PC-3 (cell line): ENCODE measurements at regions not wholly inside any gene's neighbourhood (a gene's known extent, or its start where the extent isn't known, plus 50 kb on each side); places are given as distances from the start of the nearest gene placed in this dataset.

ENCODE experiments used
- ATAC-seq: fragments of 200-7000 bp; cut with Tn5 transposase; 2 replicates; pipeline ENCODE4 v1.9.1; 2020; ENCODE audit warnings: mild to moderate bottlenecking, moderate library complexity
- BruUV-seq: library from RNA; stranded (reverse); fragments of 400-500 nt; replicated peaks from 2 replicates; lab custom pipeline; 2021; lab: Mats Ljungman, UMichigan
- CTCF ChIA-PET: fragments of 300-600 bp; sonication (Branson Sonifier 250); formaldehyde crosslinking; loops from one replicate; lab custom pipeline; 2022; ENCODE audit warnings: antibody characterized with exemption; lab: Charles Lee
- POLR2A ChIA-PET: fragments of 300-600 bp; sonication (Branson Sonifier 250); formaldehyde crosslinking; loops from one replicate; lab custom pipeline; 2022; ENCODE audit warnings: antibody characterized with exemption; ENCODE audit not compliant: unreplicated experiment; lab: Charles Lee
- DNase-seq: peaks from one replicate; pipeline ENCODE4 v3.0.0-alpha.2; 2015
- H2AFZ ChIP-seq: fragments of 300-600 bp; sonication (generic); 2 replicates; pipeline ENCODE4 v1.6.0; 2016; ENCODE audit warnings: antibody characterized with exemption, low read length
- H3F3A ChIP-seq: fragments of 300-600 bp; sonication (generic); one replicate; pipeline ENCODE4 v1.6.0; 2017; ENCODE audit warnings: antibody characterized with exemption, low read length, control low read depth, mild to moderate bottlenecking; ENCODE audit not compliant: unreplicated experiment
- H3K27ac ChIP-seq: fragments of 300-600 bp; sonication (generic); 2 replicates; pipeline ENCODE4 v1.5.1; 2016; ENCODE audit warnings: mild to moderate bottlenecking, low read length
- H3K27me3 ChIP-seq: fragments of 300-600 bp; sonication (generic); 2 replicates; pipeline ENCODE4 v1.6.1; 2016; ENCODE audit warnings: low read length, mixed read lengths
- H3K36me3 ChIP-seq: fragments of 300-600 bp; sonication (generic); 2 replicates; pipeline ENCODE4 v1.6.1; 2016; ENCODE audit warnings: low read depth, mixed run types, low read length, mixed read lengths
- H3K4me1 ChIP-seq: fragments of 300-600 bp; sonication (generic); 2 replicates; pipeline ENCODE4 v1.5.1; 2016; ENCODE audit warnings: low read length; ENCODE audit not compliant: insufficient read depth
- H3K4me2 ChIP-seq: fragments of 300-600 bp; sonication (generic); 2 replicates; pipeline ENCODE4 v1.6.0; 2016; ENCODE audit warnings: low read length
- H3K4me3 ChIP-seq: fragments of 300-600 bp; sonication (generic); 2 replicates; pipeline ENCODE4 v1.5.1; 2016; ENCODE audit warnings: mild to moderate bottlenecking, low read length, mixed read lengths
- H3K79me2 ChIP-seq: fragments of 300-600 bp; sonication (generic); 2 replicates; pipeline ENCODE4 v1.6.1; 2017; ENCODE audit warnings: low read length, mixed read lengths
- H3K9ac ChIP-seq: fragments of 300-600 bp; sonication (generic); 2 replicates; pipeline ENCODE4 v1.6.0; 2016; ENCODE audit warnings: mild to moderate bottlenecking, low read length
- H3K9me2 ChIP-seq: fragments of 300-600 bp; sonication (generic); replicated peaks from 2 replicates; pipeline ENCODE4 v1.6.1; 2016; ENCODE audit warnings: mixed run types, low read length, mixed read lengths
- H3K9me3 ChIP-seq: fragments of 300-600 bp; sonication (generic); 2 replicates; pipeline ENCODE4 v1.6.1; 2016; ENCODE audit warnings: low read length, mixed read lengths
- H4K20me1 ChIP-seq: fragments of 300-600 bp; sonication (generic); 2 replicates; pipeline ENCODE4 v1.6.1; 2016; ENCODE audit warnings: low read length, mixed read lengths
- CTCF ChIP-seq: fragments of 300-600 bp; sonication (generic); conservative IDR thresholded peaks from 2 replicates; pipeline ENCODE4 v1.5.1; 2017; ENCODE audit warnings: antibody characterized with exemption, low read depth, mild to moderate bottlenecking, low read length
- EZH2 ChIP-seq: fragments of 300-600 bp; sonication (generic); IDR thresholded peaks from one replicate; pipeline ENCODE4 v1.6.1; 2017; ENCODE audit warnings: antibody characterized with exemption, mild to moderate bottlenecking, low read length; ENCODE audit not compliant: unreplicated experiment
- EZH2phosphoT487 ChIP-seq: fragments of 300-600 bp; sonication (generic); IDR thresholded peaks from 2 replicates; pipeline ENCODE4 v1.6.1; 2018; ENCODE audit warnings: mild to moderate bottlenecking, antibody characterized with exemption, low read length, borderline replicate concordance
- intact Hi-C: fragments of 100-400 bp; cut with micrococcal nuclease; formaldehyde crosslinking; loops from 2 replicates; pipeline ENCODE4 v1.9.0; 2023

GRCh38 chr14:51488569-51489220 is 163.0 kb upstream of the FRMD6 start:
- Histone ChIP-seq H3K9me2 (no peaks in the 10 kb centered on the region), H3K27me3 (no peaks in the 10 kb centered on the region), H3K79me2 (no peaks in the 10 kb centered on the region), H3K27ac (no peak overlapping the region), H4K20me1 (no peaks in the 10 kb centered on the region), H3K4me1 (peaks cover 23% of the 10 kb centered on the region), H3K36me3 (no peaks in the 10 kb centered on the region), H3K9ac (no peak overlapping the region), H3K4me2 (no peak overlapping the region), H3K9me3 (no peaks in the 10 kb centered on the region), H2AFZ (no peak overlapping the region), H3F3A (no peaks in the 10 kb centered on the region), H3K4me3 (no peak overlapping the region)
- intact Hi-C loops, result no loop called here
- BruUV-seq, result no TSS peak
- CTCF ChIA-PET, result interaction anchor here (0.5 kb wide), 1 partner anchor 164 kb away, joined by 3 read pairs; no protein-coding TSS in a partner anchor
- ATAC-seq (no peak), DNase-seq (no peak)
- POLR2A ChIA-PET, result interaction anchor here (0.6 kb wide), 1 partner anchor 37 kb away, joined by 4 read pairs; no protein-coding TSS in a partner anchor
- TF ChIP-seq CTCF (no peak), EZH2phosphoT487 (no peak), EZH2 (no peak)

- H3F3A ChIP-seq, result no peaks in the 10 kb centered on the region
- DNase-seq (peak; percentile 66), ATAC-seq (peak; percentile 84)
- no peaks in the 10 kb centered on the region for H3K27me3 ChIP-seq
- no peak overlapping the region for H3K9ac ChIP-seq
- H3K4me1 ChIP-seq, result peaks cover 23% of the 10 kb centered on the region
- no peak overlapping the region for H2AFZ ChIP-seq
- no peaks in the 10 kb centered on the region for H3K79me2 ChIP-seq
- no TSS peak for BruUV-seq
- H3K27ac ChIP-seq, result peak overlapping the region; percentile 73
- intact Hi-C loops, result loop anchor here (2.0 kb wide), 1 partner anchor 47 kb away; no protein-coding TSS in a partner anchor
- H3K4me2 ChIP-seq, result no peak overlapping the region
- TF ChIP-seq CTCF, result no peak
- TF ChIP-seq EZH2, result no peak
- TF ChIP-seq EZH2phosphoT487, result no peak
- ChIA-PET POLR2A (no interaction called here), CTCF (interaction anchor here (0.7 kb wide), 1 partner anchor 10 kb away, joined by 4 read pairs; no protein-coding TSS in a partner anchor)
- H3K9me3 ChIP-seq, result no peaks in the 10 kb centered on the region
- no peaks in the 10 kb centered on the region for H3K9me2 ChIP-seq
- no peaks in the 10 kb centered on the region for H3K36me3 ChIP-seq
- no peaks in the 10 kb centered on the region for H4K20me1 ChIP-seq
- no peak overlapping the region for H3K4me3 ChIP-seq
Observed at GRCh38 chr14:51490205-51490604, 161.5 kb upstream of the FRMD6 start.

- Histone ChIP-seq H3K9me2 (no peaks in the 10 kb centered on the region), H3K9ac (no peak overlapping the region), H3K27me3 (no peaks in the 10 kb centered on the region), H2AFZ (no peak overlapping the region), H3F3A (no peaks in the 10 kb centered on the region), H3K4me1 (peaks cover 23% of the 10 kb centered on the region), H3K9me3 (no peaks in the 10 kb centered on the region), H3K79me2 (no peaks in the 10 kb centered on the region), H3K27ac (peak overlapping the region; percentile 73), H3K4me3 (no peak overlapping the region), H3K4me2 (no peak overlapping the region), H3K36me3 (no peaks in the 10 kb centered on the region), H4K20me1 (no peaks in the 10 kb centered on the region)
- BruUV-seq, result no TSS peak
- ChIA-PET CTCF (no interaction called here), POLR2A (interaction anchor here (0.5 kb wide), 1 partner anchor 42 kb away, joined by 5 read pairs; no protein-coding TSS in a partner anchor)
- TF ChIP-seq EZH2, result no peak
- no peak for TF ChIP-seq CTCF
- no peak for TF ChIP-seq EZH2phosphoT487
- ATAC-seq (no peak), DNase-seq (no peak)
- intact Hi-C loops, result loop anchor here (2.0 kb wide), 1 partner anchor 48 kb away; no protein-coding TSS in a partner anchor
Observed at GRCh38 chr14:51491036-51491545, 160.6 kb upstream of the FRMD6 start.
